ENCODE measurements at regions not wholly inside any gene's neighbourhood (a gene's known extent, or its start where the extent isn't known, plus 50 kb on each side); places are given as distances from the start of the nearest gene placed in this dataset.

GRCh38 chr2:81624825-81625224 is 1320.3 kb upstream of the LRRTM1 start:
- no peak for DNase-seq

DNA sequence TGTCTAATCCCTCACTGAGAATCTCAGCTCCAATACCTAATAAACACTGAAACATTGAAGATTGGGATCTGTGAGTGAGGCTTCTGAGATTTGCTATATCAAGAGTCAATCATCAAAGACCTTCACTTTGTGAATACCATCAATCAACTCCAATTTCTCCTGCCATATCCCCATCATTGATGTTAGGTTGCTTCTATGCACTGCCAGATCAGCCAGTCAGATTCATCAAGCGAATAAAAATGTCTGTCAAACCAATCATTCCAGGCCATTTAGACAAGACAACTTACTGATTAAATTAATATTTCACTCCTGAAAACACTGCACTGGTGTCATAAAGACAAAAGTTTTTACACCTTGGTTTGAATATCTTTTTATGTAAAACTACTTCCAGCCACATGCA is 1295.5 kb upstream of the LRRTM1 start:
- no peak for DNase-seq

- DNase-seq: no peak
Observed at GRCh38 chr2:81598453-81598852, 1293.9 kb upstream of the LRRTM1 start.

DNA sequence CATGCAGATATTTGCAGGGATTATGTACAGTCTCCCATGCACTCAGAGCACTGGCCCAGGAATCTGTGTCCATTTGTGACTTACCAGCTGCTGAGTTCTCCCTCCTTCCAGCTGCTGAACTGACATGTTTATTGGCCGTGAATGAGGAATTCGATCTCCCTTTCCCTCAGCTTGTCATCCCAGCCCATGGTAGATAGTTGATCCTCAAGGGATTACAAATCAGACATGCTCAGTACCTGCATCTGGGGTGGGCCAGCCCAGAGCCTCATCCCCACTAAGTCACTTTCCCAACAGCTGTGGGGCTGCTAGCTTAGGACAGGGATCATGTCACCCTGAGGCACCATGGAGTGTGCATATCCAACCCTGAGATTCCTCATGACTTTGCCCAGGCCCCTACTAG is 1284.9 kb upstream of the LRRTM1 start:
- DNase-seq: no peak

DNA sequence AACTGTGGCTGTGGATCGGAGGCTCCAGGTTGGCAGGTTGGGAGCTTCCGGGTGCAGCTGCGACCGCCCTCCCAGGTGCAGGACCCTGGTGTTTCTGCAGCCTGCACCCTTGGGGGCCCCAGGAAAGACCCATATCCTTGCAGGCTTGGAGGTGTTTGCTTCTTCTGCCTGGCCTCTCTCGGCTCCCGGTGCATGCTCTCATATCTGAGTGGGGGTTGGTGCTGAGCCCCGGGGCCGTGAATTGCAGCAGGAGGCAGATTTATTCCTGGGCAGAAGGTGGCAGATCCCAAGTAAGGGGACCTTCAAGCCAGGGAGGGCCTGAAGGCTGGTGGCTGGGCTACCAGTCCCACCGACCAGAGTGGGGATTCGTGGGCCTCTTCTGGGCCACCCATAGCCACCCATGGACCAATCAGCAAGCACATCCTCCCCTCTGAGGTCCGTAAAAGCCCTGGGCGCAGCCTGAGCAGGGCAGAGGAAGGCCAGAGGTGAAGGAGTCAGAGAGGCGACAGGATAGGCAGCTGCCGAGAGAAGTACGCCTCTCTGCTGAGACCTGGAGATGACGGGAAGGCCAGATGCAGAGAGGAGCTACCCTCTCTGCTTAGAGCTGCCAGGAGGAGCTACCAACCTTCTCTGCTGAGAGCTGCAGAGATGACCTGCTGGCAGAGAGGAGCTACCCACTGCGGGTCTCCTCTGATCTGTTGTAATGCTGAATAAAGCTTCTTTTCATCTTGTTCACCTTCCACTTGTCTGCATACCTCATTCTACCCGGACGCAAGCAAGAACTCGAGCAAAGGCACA is 1279.0 kb upstream of the LRRTM1 start:
- no peak for DNase-seq

DNA sequence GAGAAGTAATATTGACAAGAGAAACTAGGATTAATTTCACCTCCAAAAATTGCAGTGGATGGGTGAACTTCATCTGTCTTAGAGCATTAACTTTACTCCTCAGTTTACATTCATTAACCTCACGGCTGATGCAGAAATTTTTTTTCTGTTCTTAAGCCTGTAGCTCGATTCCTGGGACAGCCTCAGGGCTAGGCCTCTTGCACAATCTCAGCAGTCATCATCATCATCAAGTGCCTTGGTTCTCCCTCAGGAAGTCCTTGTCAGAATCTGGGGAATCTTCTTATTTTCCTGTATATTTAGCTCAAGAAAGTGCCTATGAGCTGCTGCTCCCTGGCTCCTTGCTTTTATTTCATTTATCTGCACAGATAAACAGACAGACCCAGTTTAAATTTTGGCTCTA is 1272.2 kb upstream of the LRRTM1 start:
- DNase-seq: no peak

- DNase-seq: no peak
Observed at GRCh38 chr2:81551040-81551634, 1246.6 kb upstream of the LRRTM1 start.

- DNase-seq: no peak
Observed at GRCh38 chr2:81550277-81550676, 1245.7 kb upstream of the LRRTM1 start.

- DNase-seq: no peak
Observed at GRCh38 chr2:81549646-81550045, 1245.1 kb upstream of the LRRTM1 start.

- no peak for DNase-seq
Observed at GRCh38 chr2:81545626-81546025, 1241.1 kb upstream of the LRRTM1 start.

GRCh38 chr2:81542119-81542518 is 1237.6 kb upstream of the LRRTM1 start:
- no peak for DNase-seq

DNA sequence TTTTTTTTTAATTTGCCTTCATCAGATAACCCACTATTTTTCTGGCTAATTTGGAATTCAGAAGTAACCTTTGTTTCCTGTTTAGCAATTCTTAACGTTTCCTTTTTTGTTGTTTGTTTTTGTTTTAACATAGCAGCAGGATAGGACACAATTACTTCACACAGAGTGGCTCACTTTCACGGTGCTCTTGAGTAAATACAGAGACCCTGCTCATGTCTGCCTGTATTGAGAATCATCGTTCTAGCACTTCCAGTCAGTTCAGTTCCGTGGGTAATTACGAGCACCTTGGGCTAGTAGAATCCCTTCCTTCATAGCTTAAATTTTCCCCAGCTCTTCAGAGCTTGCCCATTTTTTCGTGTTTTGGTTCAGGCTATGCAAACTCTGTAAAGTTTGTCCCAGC is 1225.4 kb upstream of the LRRTM1 start:
- no peak for DNase-seq

DNA sequence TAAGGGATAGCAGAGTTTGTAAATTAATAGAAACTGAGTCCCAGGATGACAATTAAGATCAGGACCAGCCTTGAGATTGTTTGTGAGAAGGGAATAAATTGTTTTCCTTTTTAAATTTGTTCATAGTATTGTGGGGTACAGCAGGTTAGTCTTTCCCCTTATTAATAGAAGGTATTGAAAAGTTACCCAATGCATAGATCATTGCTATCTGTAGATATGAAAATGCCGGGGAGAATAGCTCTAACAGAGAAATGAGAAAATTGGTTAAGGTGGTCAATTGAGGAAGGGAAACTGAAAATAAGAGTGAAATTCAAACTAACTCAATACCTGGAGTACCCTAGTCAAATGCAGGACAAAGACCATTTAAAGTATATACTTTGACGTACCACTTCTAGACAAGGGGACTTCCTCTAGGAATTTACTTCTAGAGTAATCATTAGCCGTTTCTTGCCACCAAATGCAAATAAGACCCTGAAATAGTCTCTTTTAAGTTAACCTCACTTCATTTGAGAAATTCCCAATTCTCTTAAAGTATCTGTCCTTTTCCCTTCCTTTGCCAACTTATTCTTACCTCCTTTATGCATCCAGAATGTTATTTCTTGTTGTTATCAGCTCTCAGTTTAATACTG is 1224.4 kb upstream of the LRRTM1 start:
- DNase-seq: no peak

DNA sequence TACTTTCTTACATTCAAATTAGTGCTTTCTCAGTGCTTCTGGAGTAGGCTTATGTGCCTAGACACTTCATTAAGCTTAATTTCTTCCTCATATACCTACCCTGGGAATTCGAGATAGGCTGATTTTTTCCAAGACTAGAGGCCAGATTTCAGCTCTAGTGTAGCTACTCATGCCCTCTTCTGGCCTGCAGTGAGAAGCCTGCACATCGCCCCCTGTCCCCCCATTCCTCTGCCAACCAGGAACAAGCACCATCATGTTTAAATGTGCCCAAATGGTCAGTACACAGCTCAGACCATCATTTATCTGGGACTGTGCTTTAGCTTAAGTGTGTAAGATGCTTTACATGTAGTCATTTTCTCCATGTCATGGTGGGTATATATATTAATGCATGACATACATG is 1218.8 kb upstream of the LRRTM1 start:
- DNase-seq: no peak

DNA sequence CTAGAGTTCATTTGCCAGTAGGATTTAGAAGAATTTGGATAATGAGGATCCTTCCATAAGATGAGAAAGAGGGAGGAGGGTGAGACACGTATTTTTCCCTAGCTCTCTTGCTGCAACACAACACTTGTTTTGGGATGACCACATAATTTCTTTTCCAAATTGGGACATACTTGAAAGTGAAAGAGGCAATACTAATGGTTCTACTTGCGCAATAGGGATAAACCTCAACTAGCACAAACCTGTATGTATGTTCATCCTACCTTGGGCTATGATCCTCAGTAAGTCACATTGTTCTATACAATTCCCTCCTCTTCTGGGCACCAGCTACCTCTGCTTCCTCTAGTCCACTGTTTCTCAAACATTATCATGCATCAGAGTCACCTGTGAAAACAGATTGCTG is 1208.8 kb upstream of the LRRTM1 start:
- no peak for DNase-seq

DNA sequence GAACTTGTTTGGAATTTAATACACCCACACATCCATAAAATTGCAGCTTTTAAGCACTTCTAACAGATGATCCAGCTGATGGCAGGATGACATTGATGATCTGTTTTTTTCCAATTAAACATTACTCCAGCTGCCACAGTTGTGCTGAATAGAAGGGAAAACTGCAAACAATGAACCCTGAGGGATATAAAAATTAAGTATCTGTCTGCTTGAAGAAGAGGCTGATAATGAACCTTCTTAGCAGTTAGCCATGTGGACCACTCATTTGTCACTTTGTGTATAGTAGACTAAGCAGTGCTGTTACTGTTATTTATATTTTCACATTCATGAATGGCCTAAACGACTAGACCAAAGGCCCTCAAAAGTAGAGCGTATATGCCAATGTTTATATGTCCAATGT is 1201.0 kb upstream of the LRRTM1 start:
- DNase-seq: no peak

- DNase-seq: no peak
Observed at GRCh38 chr2:81495556-81495955, 1191.0 kb upstream of the LRRTM1 start.

DNA sequence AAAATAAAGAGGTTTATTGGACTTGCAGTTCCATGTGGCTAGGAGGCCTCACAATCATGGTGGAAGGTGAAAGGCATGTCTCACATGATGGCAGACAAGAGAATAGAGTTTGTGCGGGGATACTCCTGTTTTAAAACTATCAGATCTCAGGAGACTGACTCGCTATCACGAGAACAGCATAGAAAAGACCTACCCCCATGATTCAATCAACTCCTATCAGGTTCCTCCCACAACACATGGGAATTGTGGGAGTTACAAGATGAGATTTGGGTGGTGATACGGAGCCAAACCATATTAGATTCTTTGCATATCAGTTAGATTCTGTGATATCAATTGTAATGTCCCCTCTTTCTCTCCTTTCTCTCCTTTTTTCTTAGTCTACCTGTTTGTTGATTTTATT is 1178.7 kb upstream of the LRRTM1 start:
- no peak for DNase-seq

- DNase-seq: no peak
Observed at GRCh38 chr2:81481994-81482368, 1177.4 kb upstream of the LRRTM1 start.

GRCh38 chr2:81481242-81481993 is 1176.9 kb upstream of the LRRTM1 start:
- no peak for DNase-seq

DNA sequence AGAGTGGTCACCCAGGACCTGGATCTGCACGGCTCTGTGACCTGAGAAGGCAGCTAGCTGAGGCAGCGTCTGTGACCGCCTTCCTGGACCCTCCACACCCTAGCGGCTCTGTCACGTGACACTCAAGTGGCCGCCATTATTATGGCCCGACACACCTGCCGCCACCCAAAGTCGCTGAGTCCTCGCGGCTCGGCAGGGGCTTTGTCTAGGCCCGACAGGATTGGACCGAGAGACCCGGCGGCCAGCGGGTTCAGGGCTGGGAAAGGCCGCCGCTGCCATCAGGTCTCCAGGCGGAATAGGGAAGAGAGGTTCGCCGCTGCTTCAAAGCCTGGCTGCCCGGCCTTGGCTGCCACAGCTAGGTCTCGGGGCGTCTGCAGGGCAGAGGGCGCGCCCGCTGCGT is 1162.5 kb upstream of the LRRTM1 start:
- no peak for DNase-seq

- DNase-seq: no peak
Observed at GRCh38 chr2:81462420-81462819, 1157.9 kb upstream of the LRRTM1 start.

- no peak for DNase-seq
Observed at GRCh38 chr2:81445176-81445575, 1140.6 kb upstream of the LRRTM1 start.

Data from hindlimb muscle (tissue), 1 donor.